K562 (cell line): ENCODE measurements at regions not wholly inside any gene's neighbourhood (a gene's known extent, or its start where the extent isn't known, plus 50 kb on each side); places are given as distances from the start of the nearest gene placed in this dataset.
A peak's percentile ranks its signal among the peaks of the same experiment; 100 is the strongest.

Source experiments
- ATAC-seq: fragments of 200-7000 bp; cut with Tn5 transposase; 3 replicates; pipeline ENCODE4 v1.9.1; 2020; ENCODE audit warnings: moderate library complexity
- BruUV-seq: library from RNA; stranded (reverse); fragments of 400-500 nt; replicated peaks from 2 replicates; lab custom pipeline; 2021; lab: Mats Ljungman, UMichigan
- CTCF ChIA-PET: fragments of 300-600 bp; formaldehyde crosslinking; extraction: SDS; loops from one replicate; lab custom pipeline; 2021; ENCODE audit warnings: low intra/inter-chr PET ratio; lab: Yijun Ruan, JAX
- POLR2A ChIA-PET: fragments of 300-600, 350-650 bp; sonication (Branson Sonifier 250); formaldehyde crosslinking; extraction: SDS; loops from one replicate; lab custom pipeline; 2021; ENCODE audit warnings: antibody characterized with exemption, inconsistent platforms; lab: Yijun Ruan, JAX
- DNase-seq, 4 experiments: peaks; one replicate each; pipeline versions ENCODE4 v3.0.0 to v3.0.0-alpha.2; 2011 to 2018; ENCODE audit warnings: low spot score in 3 of 4, mixed read lengths in 3 of 4; ENCODE audit errors: extremely low read depth in 1 of 4
- FAIRE-seq: peaks from 2 replicates; lab custom pipeline; 2011; peaks lifted over from hg19 to GRCh38; lab: Jason Lieb, UNC
- H2AFZ ChIP-seq: 2 replicates; pipeline ENCODE4 v1.6.0; 2011; ENCODE audit warnings: low read depth, low read length, control low read depth, inconsistent platforms
- H3K27ac ChIP-seq: fragments of 200-600 bp; 3 replicates; pipeline ENCODE4 v1.8.0; 2011; ENCODE audit warnings: low read depth, mild to moderate bottlenecking, control low read depth, inconsistent platforms, low read length, moderate library complexity, mixed read lengths; ENCODE audit errors: extremely low read depth
- H3K27me3 ChIP-seq, 2 experiments: fragments of 300-600 bp in 1 of 2; 2 replicates in 1 of 2; 3 replicates in 1 of 2; pipeline versions ENCODE4 v1.6.0 to v1.8.0; 2011; ENCODE audit warnings: inconsistent platforms in 2 of 2, low read length in 2 of 2, mild to moderate bottlenecking in 1 of 2, mixed read lengths in 1 of 2, moderate library complexity in 1 of 2; ENCODE audit not compliant: control insufficient read depth in 2 of 2, insufficient read depth in 2 of 2
- H3K36me3 ChIP-seq: fragments of 300-600 bp; 3 replicates; pipeline ENCODE4 v1.8.0; 2011; ENCODE audit warnings: mild to moderate bottlenecking, low read length, inconsistent platforms; ENCODE audit not compliant: control insufficient read depth, insufficient read depth
- H3K4me1 ChIP-seq, 2 experiments: fragments of 200-600 bp in 1 of 2; replicated peaks in 1 of 2; 2 replicates in 1 of 2; 3 replicates in 1 of 2; pipeline versions ENCODE4 v1.5.1 to v1.8.0; 2011; ENCODE audit warnings: inconsistent platforms in 2 of 2, low read length in 2 of 2, mild to moderate bottlenecking in 1 of 2, mixed read lengths in 1 of 2, moderate library complexity in 1 of 2; ENCODE audit not compliant: control insufficient read depth in 2 of 2, insufficient read depth in 2 of 2
- H3K4me2 ChIP-seq: 2 replicates; pipeline ENCODE4 v1.6.1; 2011; ENCODE audit warnings: low read length, control low read depth, inconsistent platforms, mixed read lengths; ENCODE audit not compliant: insufficient read depth
- H3K4me3 ChIP-seq: fragments of 200-600 bp; sonication (generic), shearing (Covaris generic); 2 replicates; pipeline ENCODE4 v1.5.1; 2016; ENCODE audit warnings: control low read depth, inconsistent platforms
- H3K79me2 ChIP-seq: fragments of 200-600 bp; 3 replicates; pipeline ENCODE4 v1.8.0; 2011; ENCODE audit warnings: low read length, inconsistent platforms; ENCODE audit not compliant: control insufficient read depth, insufficient read depth
- H3K9ac ChIP-seq, 2 experiments: 2 replicates each; pipeline versions ENCODE4 v1.6.0 to v1.6.1; 2011; ENCODE audit warnings: low read depth in 2 of 2, low read length in 2 of 2, control low read depth in 1 of 2, inconsistent platforms in 1 of 2, mild to moderate bottlenecking in 1 of 2, mixed read lengths in 1 of 2; ENCODE audit not compliant: insufficient read depth in 1 of 2
- H3K9me1 ChIP-seq: one replicate; pipeline ENCODE4 v1.6.0; 2011; ENCODE audit warnings: inconsistent platforms, mild to moderate bottlenecking, low read length, moderate library complexity; ENCODE audit not compliant: control insufficient read depth, insufficient read depth
- H3K9me3 ChIP-seq: replicated peaks from 2 replicates; pipeline ENCODE4 v1.5.1; 2011; ENCODE audit warnings: low read depth, low read length, inconsistent platforms; ENCODE audit not compliant: control insufficient read depth, insufficient read depth
- H4K20me1 ChIP-seq: replicated peaks from 2 replicates; pipeline ENCODE4 v1.6.1; 2011; ENCODE audit warnings: low read length, inconsistent platforms, mixed read lengths; ENCODE audit not compliant: control insufficient read depth, insufficient read depth
- AFF1 ChIP-seq, 2 experiments: fragments of 450-650 bp; IDR thresholded peaks; 2 replicates each; pipeline ENCODE4 v1.6.1; 2018; ENCODE audit warnings: mild to moderate bottlenecking in 2 of 2, low read depth in 1 of 2; ENCODE audit not compliant: partially characterized antibody in 2 of 2
- E2F5 ChIP-seq: sonication (generic); formaldehyde crosslinking; IDR thresholded peaks from 2 replicates; pipeline ENCODE4 v1.8.0; 2022; ENCODE audit warnings: mild to moderate bottlenecking, missing genetic modification reagents
- ID3 ChIP-seq, 2 experiments: fragments of 250-450 bp in 1 of 2; fragments of 450-650 bp in 1 of 2; sonication (Bioruptor Pico) in 1 of 2; IDR thresholded peaks; 2 replicates each; pipeline versions ENCODE4 v1.6.1 to v1.8.0; 2016 to 2021; ENCODE audit warnings: mild to moderate bottlenecking in 2 of 2, moderate library complexity in 2 of 2, missing compliant biosample characterization in 1 of 2, missing genetic modification characterization in 1 of 2
- MED1 ChIP-seq: sonication (generic); formaldehyde crosslinking; IDR thresholded peaks from 2 replicates; pipeline ENCODE4 v1.8.1; 2023; ENCODE audit warnings: missing genetic modification reagents, borderline replicate concordance
- RAD21 ChIP-seq, 2 experiments: fragments of 250-450 bp in 1 of 2; fragments of 450-650 bp in 1 of 2; sonication (Bioruptor Pico) in 1 of 2; formaldehyde crosslinking in 1 of 2; IDR thresholded peaks in 1 of 2; conservative IDR thresholded peaks in 1 of 2; 2 replicates each; pipeline versions ENCODE4 v1.4.0 to v1.8.0; 2020 to 2022; ENCODE audit warnings: mild to moderate bottlenecking in 2 of 2, moderate library complexity in 1 of 2
- ZZZ3 ChIP-seq: fragments of 450-650 bp; IDR thresholded peaks from 2 replicates; pipeline ENCODE4 v1.6.1; 2016; ENCODE audit warnings: antibody characterized with exemption, mild to moderate bottlenecking, moderate library complexity
- WGBS: fragments of 100-300 bp; shearing (Covaris generic); methylation state at CpG from one replicate; pipeline ENCODE4 v1.1.6; 2016; ENCODE audit warnings: low coverage, mixed read lengths; ENCODE audit not compliant: insufficient coverage; ENCODE audit errors: missing lambda C conversion rate; 5-methylcytosine and 5-hydroxymethylcytosine counted together
- in situ Hi-C: fragments of 300-500 bp; cut with MboI; formaldehyde crosslinking; loops from 4 replicates; pipeline ENCODE4 v1.15.0; 2018; ENCODE audit warnings: inconsistent platforms, mixed read lengths
- intact Hi-C: fragments of 100-400 bp; cut with micrococcal nuclease; formaldehyde crosslinking; loops from 2 replicates; pipeline ENCODE4 v1.14.2; 2022

- no peaks in the 10 kb centered on the region for H3K9me1 ChIP-seq
- no peak for ATAC-seq
- POLR2A ChIA-PET: no interaction called here
- intact Hi-C loops (no loop called here), in situ Hi-C loops (no loop called here)
- no peaks in the 10 kb centered on the region for H3K79me2 ChIP-seq
- H3K4me3 ChIP-seq: no peak overlapping the region
- FAIRE-seq: peak; percentile 71
- no peak overlapping the region for H3K27ac ChIP-seq
- H3K36me3 ChIP-seq: no peaks in the 10 kb centered on the region
- H3K9ac ChIP-seq: no peak overlapping the region
- TF ChIP-seq E2F5 (CRISPR knock-in tag) (no peak), MED1 (CRISPR knock-in tag) (no peak), RAD21 (CRISPR knock-in tag; conservative IDR thresholded peaks at IDR 0.05 in 1 of 2, IDR thresholded peaks at IDR 0.05 in 1 of 2) (peak in 1 of 2 experiments; percentile 34; a peak in 1 of 4 replicates)
- H3K9me3 ChIP-seq: no peaks in the 10 kb centered on the region
- no peak overlapping the region for H2AFZ ChIP-seq
- DNase-seq: no peak
- WGBS: 2% methylated on average over 4 of the region's 4 CpGs
- H4K20me1 ChIP-seq: no peaks in the 10 kb centered on the region; the same call in 1 of the 2 replicates
- no peak overlapping the region for H3K4me2 ChIP-seq
- no TSS peak for BruUV-seq
- H3K4me1 ChIP-seq: no peaks in the 10 kb centered on the region
- CTCF ChIA-PET: no interaction called here
- H3K27me3 ChIP-seq: peaks cover 2 to 18% of the 10 kb centered on the region in 2 experiments; a peak in 1 of 5 replicates
Measured at GRCh38 chr11:11078344-11079086, 220.7 kb upstream of the ZBED5 start.

- Histone ChIP-seq H3K36me3 (no peaks in the 10 kb centered on the region), H4K20me1 (no peaks in the 10 kb centered on the region; the same call in 1 of the 2 replicates), H3K9me3 (no peaks in the 10 kb centered on the region), H3K79me2 (no peaks in the 10 kb centered on the region), H3K9me1 (no peaks in the 10 kb centered on the region), H3K27me3 (peaks cover 2 to 18% of the 10 kb centered on the region in 2 experiments; a peak in 1 of 5 replicates), H2AFZ (no peak overlapping the region), H3K27ac (no peak overlapping the region), H3K9ac (no peak overlapping the region), H3K4me1 (no peaks in the 10 kb centered on the region), H3K4me2 (no peak overlapping the region), H3K4me3 (no peak overlapping the region)
- no peak for TF ChIP-seq ID3 (CRISPR knock-in tag; IDR thresholded peaks at IDR 0.05)
- TF ChIP-seq ID3 (tag; IDR thresholded peaks at IDR 0.05): no peak
- TF ChIP-seq ZZZ3: no peak
- TF ChIP-seq AFF1 (IDR thresholded peaks at IDR 0.05; ENCODE audit: low read depth in 1 of 2, partially characterized antibody in 2 of 2): no peak
- in situ Hi-C loops: no loop called here
- CTCF ChIA-PET: no interaction called here
- FAIRE-seq: no peak
- POLR2A ChIA-PET: no interaction called here
- intact Hi-C loops: no loop called here
- ATAC-seq: no peak
- WGBS: 3% methylated on average over 4 of the region's 4 CpGs
- no TSS peak for BruUV-seq
- no peak for DNase-seq
Measured at GRCh38 chr11:11077898-11078297, 220.0 kb upstream of the ZBED5 start.
